HG03432 (cell line): ENCODE measurements at regions not wholly inside any gene's neighbourhood (a gene's known extent, or its start where the extent isn't known, plus 50 kb on each side); places are given as distances from the start of the nearest gene placed in this dataset.

Source experiments
- ATAC-seq: cut with Tn5 transposase; IDR thresholded peaks from one replicate; pipeline ENCODE4 v1.9.1; 2021; ENCODE audit warnings: mild to moderate bottlenecking, moderate library complexity; ENCODE audit not compliant: unreplicated experiment

DNA sequence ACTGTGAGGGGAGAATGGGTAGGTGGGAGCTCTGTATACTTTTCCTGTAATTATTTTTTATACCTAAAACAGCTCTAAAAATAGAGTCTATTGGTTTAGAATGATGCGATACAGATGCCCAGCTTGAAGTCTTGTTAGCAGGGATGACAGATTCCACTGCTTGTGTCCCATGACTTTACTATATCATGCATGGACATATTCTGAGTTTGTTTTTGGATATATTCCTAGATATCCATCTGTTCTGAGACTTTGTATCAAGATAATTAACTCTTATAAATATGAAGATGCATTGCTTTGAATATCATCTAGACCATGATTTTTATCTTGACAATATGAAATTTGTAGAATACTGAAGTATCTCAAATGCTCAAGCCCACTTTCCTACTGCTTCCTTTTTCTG is 1058.1 kb downstream of the RAPGEF2 start:
- no peak for ATAC-seq

DNA sequence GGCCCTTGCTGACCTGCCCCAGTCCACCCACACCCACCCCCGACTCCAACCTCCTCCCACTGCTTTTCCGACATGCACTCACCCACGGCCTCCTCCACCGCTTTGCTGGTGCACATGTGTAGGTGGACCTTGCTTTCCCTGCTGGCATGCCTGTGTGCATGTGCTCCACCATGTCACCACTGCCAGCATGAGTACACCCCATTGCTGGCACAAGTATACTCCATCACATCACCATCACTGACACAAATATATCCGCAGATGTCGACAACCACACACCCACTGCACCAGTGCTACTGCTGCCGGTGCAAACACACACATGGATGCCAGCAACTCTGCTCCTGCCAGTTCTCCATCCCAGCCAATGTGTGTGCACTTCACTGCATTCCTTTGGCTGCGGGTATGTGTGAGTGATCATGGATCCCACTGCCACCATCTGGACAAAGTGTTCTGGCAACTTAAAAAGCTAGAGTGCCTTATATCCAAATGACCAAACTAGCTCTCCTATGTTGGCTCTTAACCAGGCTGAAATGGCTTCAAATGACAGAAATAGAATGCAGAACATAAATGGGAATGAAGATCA is 1072.3 kb downstream of the RAPGEF2 start:
- ATAC-seq = no peak

DNA sequence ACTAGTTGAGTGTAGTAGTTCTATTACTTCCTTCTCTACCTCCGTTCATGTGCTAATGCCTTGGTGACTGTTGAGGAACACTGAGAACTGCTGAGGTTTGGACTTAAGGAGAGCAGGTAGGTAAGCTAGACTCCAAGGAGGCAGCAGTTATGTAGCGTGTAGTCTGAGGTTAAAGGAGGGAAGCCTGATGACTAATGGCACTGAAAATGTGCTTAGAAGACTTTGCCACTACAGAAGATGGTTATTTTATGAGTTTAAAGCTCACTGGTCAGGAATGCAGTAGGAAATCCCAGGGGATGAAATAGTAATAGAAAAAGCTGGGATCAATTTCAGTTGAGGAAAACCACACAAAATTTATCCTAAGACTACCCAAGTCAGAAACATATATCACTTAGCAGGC is 1077.3 kb downstream of the RAPGEF2 start:
- no peak for ATAC-seq

DNA sequence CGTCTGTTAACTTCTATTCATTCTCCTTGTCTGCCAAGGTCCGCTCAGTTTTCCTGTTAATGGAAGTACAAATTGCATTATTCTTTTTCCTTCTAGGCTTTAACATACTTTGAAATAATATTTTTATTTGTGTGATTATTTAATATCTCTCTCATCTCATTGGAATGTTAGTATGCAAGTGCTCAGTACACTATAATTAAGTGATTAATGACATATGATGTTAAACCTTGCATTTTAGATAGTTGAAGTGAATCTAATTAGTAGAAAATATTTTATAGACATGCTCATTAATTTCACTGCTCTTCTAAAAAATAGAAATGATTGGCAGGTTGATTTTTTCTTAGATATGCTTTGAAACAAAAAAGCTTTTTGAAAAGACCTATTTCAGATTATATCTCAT is 1079.8 kb downstream of the RAPGEF2 start:
- no peak for ATAC-seq

DNA sequence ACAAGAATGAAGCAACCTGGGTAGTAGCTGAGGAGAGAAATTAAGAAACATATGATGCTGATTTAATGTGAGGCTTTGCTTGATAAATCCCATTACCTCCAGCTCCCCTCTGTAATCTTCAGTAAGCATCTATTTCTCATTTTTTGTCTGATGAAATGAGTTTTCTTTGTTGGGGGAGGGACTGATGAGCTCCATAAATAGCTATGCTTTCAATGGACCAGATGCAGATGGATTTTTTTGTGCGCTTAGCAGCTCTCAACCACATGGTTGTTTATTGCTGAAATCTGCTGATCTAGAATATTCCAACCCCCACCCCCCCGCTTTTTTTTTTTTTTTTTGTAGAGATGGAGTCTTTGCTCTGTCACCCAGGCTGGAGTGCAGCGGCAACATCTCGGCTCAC is 1082.0 kb downstream of the RAPGEF2 start:
- no peak for ATAC-seq

DNA sequence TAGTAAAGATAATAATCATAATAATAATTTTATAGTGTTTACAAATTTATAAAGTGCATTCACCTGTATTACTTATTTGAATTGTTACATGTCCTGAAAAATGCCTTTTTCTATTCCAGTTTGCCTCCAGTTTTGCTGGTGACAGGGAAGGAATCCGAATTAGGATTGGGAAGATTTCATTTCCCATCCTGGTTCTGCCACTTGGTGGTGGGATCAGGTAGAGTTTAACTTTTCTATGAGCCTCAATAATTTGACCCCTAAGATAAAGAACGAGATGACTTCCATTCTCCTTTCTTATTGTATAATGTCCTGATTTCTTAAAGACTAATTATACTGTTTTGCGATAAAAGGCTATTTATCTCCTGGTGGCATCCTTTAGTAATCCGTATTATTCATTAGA is 1090.9 kb downstream of the RAPGEF2 start:
- ATAC-seq = no peak

DNA sequence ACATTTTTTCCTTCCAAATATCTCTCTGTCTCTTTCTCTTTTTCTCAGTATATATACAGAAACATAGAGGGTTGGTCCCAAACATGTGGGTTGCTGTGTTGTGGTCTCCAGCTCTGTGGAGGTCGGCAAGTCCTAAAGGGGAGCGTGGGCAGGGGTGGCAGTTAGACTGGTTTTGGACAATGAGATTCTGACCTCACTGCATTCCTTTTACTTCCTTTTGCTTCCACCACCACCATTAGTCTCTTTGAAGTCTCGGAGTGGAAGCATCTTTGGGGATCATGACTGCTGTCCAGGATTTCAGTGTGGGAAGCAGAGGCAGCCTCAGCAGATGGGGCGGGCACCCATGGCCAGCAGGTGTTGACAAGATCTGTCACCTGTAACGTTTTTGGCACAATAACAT is 1091.8 kb downstream of the RAPGEF2 start:
- no peak for ATAC-seq

DNA sequence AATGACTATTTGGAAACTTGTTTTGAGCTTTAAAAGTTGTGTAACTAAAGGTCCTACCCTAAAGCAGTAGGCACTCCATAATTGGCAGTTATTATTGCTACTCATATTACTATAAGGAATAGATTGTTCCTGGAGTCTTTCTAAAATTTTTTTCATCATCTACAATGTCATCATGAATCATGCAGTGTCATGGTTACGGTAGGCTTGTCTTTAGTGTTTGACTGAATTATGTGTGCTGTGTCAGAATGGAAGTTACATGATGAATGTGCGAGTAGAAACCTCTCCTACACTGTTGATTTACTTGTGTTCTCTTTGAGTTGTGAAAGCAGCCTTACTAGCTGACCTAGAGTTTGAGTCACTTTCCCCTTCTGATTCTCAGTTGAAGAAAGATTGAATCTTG is 1099.9 kb downstream of the RAPGEF2 start:
- ATAC-seq = peak; percentile 87

DNA sequence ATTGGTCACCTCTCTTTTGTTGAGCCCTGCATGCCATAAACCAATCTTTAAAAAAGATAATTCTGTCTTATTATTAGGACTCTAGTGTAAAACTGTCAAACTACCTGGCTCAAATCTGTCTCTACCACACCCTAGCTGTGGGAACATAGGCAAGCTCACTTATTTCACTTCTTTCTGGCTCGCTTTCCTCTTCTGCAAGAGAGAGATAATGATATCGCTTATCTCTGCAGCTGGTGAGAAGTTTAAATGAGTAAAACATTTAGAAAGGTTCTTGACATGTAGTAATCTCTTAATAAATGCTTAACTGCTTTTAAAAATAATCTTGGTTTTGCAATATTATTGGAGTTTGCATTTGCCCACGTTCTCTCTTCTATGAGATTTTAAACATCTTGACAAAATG is 1109.2 kb downstream of the RAPGEF2 start:
- ATAC-seq = no peak

DNA sequence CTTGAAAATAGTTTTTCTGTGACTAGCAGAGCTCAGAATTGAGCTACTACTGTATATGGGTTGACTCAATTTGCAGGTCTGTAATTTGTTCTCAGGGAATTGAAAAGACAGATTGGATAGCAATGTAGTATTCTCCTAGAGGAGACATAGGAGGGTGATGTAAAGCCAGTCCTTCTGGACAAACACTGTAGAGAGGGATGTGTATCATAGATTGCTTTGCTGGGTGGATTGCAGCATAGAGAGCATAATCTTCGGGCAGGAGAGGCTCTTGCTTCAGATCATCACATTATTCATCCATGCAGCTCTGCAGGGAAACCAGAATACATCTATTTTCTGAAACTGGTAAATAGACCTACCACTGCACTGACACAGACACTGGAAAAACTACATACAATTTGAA is 1110.5 kb downstream of the RAPGEF2 start:
- no peak for ATAC-seq

DNA sequence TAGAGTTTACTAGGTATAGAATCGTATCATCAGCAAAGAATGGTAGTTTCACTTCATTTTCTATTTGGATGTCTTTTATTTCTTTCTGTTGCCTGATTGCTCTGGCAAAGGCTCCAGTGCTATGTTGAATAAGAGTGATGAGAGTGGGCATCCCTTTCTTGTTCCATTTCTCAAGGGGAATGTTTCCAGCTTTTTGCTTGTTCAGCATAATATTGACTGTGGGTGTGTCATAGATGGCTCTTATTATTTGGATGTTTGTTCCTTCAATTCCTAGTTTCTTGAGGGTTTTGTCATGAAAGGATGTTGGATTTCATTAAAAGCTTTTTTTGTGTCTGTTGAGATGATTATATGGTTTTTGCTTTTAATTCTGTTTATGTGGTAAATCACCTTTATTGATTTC is 1114.5 kb downstream of the RAPGEF2 start:
- ATAC-seq = no peak

DNA sequence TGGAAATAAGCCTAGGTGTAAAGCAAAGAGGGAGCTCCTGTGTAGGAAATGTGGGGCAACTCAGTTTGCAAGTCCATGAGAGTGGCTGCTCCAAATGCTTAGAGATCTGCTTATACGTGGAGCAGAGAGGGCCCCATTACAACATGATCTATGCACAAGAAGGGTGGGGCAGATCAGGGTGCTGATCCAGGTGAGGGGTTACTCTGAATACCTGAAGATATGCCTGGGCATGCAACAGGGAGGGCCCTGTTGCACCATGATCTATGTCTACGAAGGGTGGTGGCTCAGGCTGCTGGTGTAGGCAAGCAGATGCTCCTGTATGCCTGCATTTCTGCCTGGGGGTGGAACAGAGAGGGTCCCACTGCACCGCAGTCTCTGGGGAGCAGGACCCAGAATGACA is 1121.2 kb downstream of the RAPGEF2 start:
- no peak for ATAC-seq

DNA sequence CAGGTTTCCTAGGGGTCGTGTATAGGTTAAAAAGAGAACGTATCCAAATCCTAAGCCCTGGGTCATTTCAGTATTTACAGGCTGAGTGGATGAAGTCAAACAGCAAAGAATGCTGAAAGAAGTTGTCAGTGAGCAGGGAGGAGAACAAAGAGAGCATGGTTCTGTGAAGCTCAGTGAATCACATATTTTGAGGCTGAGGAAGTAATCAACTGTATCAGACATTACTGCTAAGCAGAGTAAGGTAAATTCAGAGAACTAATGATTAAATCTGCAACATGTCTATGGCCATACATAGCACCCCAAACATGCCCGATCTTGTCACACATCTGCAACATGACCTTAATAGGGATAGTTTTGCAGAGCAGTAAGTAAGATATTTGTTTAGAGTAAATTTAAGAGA is 1130.3 kb downstream of the RAPGEF2 start:
- no peak for ATAC-seq

DNA sequence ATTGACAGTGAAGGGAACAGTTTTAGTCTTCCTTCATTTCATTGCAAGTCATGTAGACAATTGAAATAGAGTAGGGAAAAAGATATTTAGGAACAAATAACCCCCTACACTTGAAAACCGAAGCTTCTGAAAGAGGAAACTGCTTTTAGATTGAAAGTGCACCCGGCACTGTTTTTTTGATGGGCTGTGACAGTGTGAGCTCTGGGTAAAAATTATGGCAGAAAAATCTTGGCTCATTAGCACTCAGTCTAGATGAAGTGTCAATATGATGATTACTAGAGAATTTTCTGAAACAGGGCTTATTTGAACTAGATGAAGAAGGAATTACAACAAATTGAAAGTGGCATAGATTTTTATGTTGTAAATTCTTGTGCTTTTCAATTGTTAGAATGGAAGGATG is 1132.4 kb downstream of the RAPGEF2 start:
- ATAC-seq = no peak

DNA sequence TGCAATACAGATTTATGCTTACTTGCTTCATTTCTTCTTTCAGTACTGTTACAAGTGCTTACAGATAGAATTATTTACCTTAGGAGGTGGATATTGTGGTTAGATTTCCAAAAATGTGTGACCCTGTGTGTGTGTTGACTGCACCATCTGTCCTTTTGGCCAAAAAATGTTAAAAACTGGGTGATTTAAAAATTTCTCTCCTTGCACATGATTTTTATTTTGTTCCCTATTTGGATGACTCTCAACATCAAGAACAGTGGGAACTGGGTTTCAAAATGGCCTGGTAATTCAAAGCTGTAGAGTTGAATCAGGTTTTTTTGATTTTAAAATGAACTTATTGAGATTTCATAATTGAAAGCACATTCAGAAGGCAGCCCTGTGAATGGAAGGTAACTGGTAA is 1132.9 kb downstream of the RAPGEF2 start:
- ATAC-seq = no peak

DNA sequence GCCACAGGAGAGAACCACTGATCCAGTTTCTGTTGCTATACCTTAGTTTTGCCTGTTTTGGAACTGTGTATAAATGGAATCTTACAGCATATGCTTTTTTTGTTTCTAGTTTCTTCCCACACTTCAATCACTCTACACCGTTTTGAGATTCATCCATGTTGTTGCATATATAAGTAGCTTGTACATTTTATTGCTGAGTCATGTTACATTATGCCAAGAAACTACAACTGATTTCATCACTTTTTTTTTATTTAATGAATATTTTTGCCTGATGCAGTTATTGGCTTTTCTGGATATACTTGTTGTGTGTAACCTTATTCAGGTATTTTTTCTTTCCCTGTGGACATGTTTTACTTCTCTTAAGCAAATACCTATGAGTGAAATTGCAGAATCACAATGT is 1135.9 kb downstream of the RAPGEF2 start:
- no peak for ATAC-seq

DNA sequence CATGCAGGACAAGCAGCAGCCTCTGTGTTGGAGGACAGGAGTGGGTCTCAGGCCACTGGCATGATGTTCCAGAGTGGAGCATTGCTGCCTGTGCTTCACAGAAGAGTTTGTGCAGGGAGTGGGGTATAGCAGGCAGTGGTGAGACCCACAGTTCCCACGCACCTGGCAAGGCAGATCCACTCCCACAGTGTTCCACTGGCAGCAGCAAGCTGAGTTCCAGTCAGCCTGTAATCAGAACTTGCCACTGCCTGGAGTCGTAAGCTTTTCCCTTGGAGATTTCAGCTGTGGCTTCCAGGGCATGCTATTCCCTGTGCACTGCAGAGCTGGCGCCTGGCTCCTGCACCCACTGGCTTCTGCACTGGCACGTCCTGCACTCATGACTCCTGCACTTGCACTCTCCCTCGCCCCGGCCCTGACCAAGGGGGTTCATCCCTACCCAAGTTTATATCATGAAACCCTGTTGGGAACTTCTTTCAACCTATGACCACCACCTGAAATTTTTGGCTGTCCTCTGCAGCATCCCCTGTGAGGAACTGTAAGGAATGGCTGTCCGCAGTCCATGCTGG is 1144.3 kb downstream of the RAPGEF2 start:
- ATAC-seq = no peak

DNA sequence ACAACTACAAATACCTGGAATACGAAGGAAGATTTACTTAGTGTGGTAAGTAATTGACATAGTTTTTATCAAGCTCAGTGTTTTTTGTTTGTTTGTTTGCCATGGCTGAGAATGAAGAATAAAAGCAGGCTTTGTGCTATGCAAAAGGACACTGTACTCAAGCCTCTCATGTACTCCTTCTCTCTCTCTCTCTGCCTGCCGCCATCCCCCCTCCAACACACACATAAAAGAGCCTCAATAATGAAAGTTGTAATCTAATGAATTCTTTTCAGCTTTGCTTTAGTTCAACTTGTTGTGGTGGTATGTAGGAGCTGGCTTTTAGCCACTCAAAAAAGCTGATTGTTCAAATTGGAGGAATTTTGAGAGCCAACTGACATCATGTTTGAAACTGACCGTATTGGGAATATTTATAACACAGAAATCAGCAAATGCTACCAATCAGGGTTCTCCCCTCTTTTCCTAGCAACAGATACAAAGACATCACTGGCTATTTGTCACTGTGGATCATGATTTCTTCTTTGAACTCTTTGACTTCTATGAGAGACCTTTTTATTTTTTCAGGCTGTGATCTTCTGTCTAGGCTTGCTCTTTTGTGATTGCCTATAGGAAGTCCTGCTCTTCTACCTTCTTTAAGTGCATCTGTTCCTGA is 1148.8 kb downstream of the RAPGEF2 start:
- no peak for ATAC-seq

DNA sequence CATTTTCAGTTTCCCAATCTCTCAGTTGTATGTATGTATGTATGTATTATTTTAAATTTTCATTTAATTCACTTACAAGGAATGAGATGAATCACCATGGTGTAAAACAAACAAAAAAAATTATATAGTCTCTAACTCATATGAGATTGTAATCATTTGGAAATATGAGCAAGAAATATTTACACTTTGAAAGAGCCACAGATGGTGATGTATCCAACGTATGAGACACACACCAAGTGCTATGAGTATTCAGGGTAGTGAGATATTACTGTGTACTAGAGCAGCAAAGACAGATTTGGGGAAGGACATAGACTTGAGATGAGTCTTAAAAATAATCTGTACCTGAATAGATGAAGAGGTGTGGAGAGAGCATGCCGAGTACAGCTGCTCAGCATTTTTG is 1154.4 kb downstream of the RAPGEF2 start:
- ATAC-seq = no peak

DNA sequence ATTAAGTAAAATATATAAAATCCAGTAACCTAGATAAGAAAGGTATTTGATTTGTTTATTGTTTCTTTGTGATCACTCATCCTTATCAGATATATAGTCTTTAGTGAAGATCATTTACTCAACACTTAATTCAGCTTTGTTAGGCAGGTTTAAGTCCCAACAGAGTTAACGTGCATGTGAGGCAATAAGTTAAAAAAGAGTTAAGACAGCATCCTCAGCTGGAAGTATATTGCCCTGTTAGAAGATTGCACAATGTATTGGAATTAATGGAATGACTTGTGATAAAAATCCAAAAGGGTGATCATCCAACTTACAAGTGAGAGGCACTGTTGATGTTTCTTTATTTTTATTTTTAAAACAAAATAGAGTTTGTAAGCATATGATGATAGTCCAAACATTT is 1162.1 kb downstream of the RAPGEF2 start:
- no peak for ATAC-seq

DNA sequence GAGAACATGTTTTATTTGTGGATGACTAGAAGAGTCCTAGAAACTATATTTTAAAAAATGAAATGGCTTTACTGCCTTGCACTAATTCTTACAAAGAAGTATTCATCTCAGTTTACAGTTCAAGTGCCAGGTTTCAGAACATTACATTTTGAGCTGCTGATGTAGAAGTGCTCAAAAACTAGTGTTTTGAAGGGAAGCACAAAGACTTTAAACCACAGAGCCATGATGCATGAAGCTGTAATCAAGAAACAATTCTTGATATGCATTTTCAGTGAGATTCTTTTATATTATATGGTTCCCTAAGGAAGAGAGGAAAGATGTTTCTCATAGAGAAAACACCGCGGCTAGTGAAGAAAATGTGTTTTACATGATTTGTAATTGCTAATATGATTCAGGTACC is 1163.0 kb downstream of the RAPGEF2 start:
- ATAC-seq = no peak

DNA sequence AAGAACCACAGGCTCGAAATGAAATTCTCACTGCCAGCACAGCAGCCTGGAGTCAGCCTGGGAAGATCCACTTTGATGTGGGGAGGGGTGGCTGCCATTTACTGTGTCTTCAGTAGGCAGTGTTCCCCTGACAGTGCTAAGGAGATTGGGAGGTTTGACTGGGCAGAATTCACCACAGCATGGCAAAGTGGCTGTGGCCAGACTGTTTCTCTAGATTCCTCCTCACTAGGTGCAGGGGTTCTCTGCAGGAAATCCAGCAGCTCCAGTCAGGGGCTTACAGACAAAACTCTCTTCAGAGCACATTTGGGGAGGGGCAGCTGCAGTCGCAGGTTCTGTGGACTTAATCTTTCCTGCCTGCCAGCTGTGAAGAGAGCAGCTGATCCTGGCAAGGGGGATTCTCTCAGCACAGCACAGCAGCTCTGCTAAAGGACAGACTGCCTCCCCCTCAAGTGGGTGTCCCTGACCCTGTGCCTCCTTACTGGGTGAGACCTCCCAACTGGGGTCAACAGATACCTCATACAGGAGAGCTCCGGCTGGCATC is 1174.0 kb downstream of the RAPGEF2 start:
- no peak for ATAC-seq

DNA sequence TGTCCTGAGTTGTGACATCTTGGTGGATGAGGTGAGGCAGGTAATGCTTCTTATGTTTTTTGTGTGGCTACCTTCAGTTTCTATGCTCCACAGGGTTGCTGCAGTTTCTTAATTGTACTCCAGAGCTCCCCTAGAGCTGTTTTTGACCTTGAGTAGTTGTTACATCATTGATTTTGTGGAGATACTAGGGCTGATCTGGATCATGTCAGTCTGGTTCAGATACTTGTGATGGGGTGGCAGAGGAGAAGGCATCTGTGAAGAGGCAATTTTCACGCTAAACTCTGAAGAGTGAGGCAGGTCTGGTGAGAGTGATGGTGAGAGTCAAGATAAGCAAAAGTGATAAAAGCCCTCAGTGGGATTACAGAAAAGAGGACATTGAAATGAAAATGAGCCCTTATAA is 1180.2 kb downstream of the RAPGEF2 start:
- ATAC-seq = no peak
